OCI-LY1 (cell line): ENCODE measurements at regions not wholly inside any gene's neighbourhood (a gene's known extent, or its start where the extent isn't known, plus 50 kb on each side); places are given as distances from the start of the nearest gene placed in this dataset.

Source experiments
- H2AFZ ChIP-seq: fragments of 200-600 bp; sonication (generic), shearing (Covaris generic); 2 replicates; pipeline ENCODE4 v1.6.0; 2014; ENCODE audit warnings: antibody characterized with exemption, mild to moderate bottlenecking, low read length
- H3F3A ChIP-seq: fragments of 200-600 bp; sonication (generic), shearing (Covaris generic); 2 replicates; pipeline ENCODE4 v1.6.0; 2014; ENCODE audit warnings: mild to moderate bottlenecking, antibody characterized with exemption, low read length, moderate library complexity; ENCODE audit not compliant: insufficient read depth
- H3K27ac ChIP-seq: fragments of 200-600 bp; sonication (generic); 2 replicates; pipeline ENCODE4 v1.5.1; 2014; ENCODE audit warnings: low read length, mixed run types, mild to moderate bottlenecking, low read depth; ENCODE audit not compliant: poor library complexity, severe bottlenecking
- H3K27me3 ChIP-seq: fragments of 200-600 bp; sonication (generic); 2 replicates; pipeline ENCODE4 v1.6.0; 2014; ENCODE audit warnings: antibody characterized with exemption, mild to moderate bottlenecking, low read length, moderate library complexity; ENCODE audit not compliant: insufficient read depth
- H3K36me3 ChIP-seq: fragments of 200-600 bp; sonication (generic); 2 replicates; pipeline ENCODE4 v1.6.1; 2014; ENCODE audit warnings: mild to moderate bottlenecking, antibody characterized with exemption, low read length, moderate library complexity, mixed read lengths; ENCODE audit not compliant: insufficient read depth
- H3K4me1 ChIP-seq: fragments of 200-600 bp; sonication (generic); 2 replicates; pipeline ENCODE4 v1.5.1; 2014; ENCODE audit warnings: mild to moderate bottlenecking, low read length, moderate library complexity; ENCODE audit not compliant: insufficient read depth, severe bottlenecking
- H3K4me2 ChIP-seq: fragments of 200-600 bp; sonication (generic), shearing (Covaris generic); 2 replicates; pipeline ENCODE4 v1.6.1; 2014; ENCODE audit warnings: low read length
- H3K4me3 ChIP-seq: fragments of 200-600 bp; sonication (generic); 2 replicates; pipeline ENCODE4 v1.5.1; 2014; ENCODE audit warnings: low read length, low read depth, mild to moderate bottlenecking, mixed read lengths; ENCODE audit not compliant: poor library complexity, severe bottlenecking
- H3K79me2 ChIP-seq: fragments of 200-600 bp; shearing (Covaris generic); 2 replicates; pipeline ENCODE4 v1.6.1; 2016; ENCODE audit warnings: mixed run types, low read length, mixed read lengths; ENCODE audit not compliant: insufficient read depth
- H3K9ac ChIP-seq: fragments of 200-600 bp; sonication (generic), shearing (Covaris generic); 2 replicates; pipeline ENCODE4 v1.6.1; 2014; ENCODE audit warnings: mild to moderate bottlenecking, low read length, mixed read lengths
- H3K9me2 ChIP-seq: fragments of 200-600 bp; sonication (generic), shearing (Covaris generic); 2 replicates; pipeline ENCODE4 v1.6.1; 2014; ENCODE audit warnings: low read depth, mild to moderate bottlenecking, low read length, mixed read lengths
- H3K9me3 ChIP-seq: fragments of 200-600 bp; shearing (Covaris generic); 2 replicates; pipeline ENCODE4 v1.6.1; 2014; ENCODE audit warnings: low read length, mixed read lengths
- H4K20me1 ChIP-seq: fragments of 200-600 bp; sonication (generic), shearing (Covaris generic); 2 replicates; pipeline ENCODE4 v1.6.0; 2016; ENCODE audit warnings: mild to moderate bottlenecking, low read length; ENCODE audit not compliant: insufficient read depth
- EZH2 ChIP-seq: fragments of 200-600 bp; sonication (generic), shearing (Covaris generic); IDR thresholded peaks from 2 replicates; pipeline ENCODE4 v1.8.0; 2017; ENCODE audit warnings: borderline replicate concordance, mixed run types, mild to moderate bottlenecking, antibody characterized with exemption, low read length, moderate library complexity, mixed read lengths
- TF ChIP-seq, protein P1 (sequence below): fragments of 200-600 bp; sonication (generic), shearing (Covaris generic); IDR thresholded peaks from 2 replicates; pipeline ENCODE4 v1.5.1; 2017; ENCODE audit warnings: mild to moderate bottlenecking, antibody characterized with exemption, low read length, moderate library complexity, mixed read lengths

DNA sequence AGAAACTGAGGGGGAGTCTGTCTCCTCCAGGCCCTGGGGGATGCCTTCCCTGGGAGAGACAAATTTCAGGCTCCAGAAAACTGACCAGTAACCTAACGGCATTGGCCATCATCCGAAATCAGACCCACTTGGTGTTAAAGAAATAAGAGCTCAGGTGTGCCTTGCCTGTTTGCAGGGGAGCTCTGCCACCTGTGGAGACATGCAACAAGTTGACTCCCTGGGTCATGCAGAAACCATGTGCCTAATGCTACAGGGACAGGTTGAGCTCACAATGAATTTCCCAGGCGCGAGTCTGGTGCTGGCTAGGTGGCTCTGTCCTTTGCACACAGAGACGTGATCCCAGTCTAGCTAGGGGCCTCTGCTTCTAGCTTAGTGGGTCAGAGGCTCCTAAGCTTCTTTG is 95.8 kb upstream of the KIT start:
- no peaks in the 10 kb centered on the region for H3K9me3 ChIP-seq
- no peaks in the 10 kb centered on the region for H3K27me3 ChIP-seq
- no peaks in the 10 kb centered on the region for H3K79me2 ChIP-seq
- no peak overlapping the region for H2AFZ ChIP-seq
- H3K4me2 ChIP-seq: no peak overlapping the region
- no peak overlapping the region for H3K9ac ChIP-seq
- H3K9me2 ChIP-seq: no peaks in the 10 kb centered on the region
- H3K4me3 ChIP-seq: no peak overlapping the region
- no peak for TF ChIP-seq EZH2
- TF ChIP-seq, protein P1, sequence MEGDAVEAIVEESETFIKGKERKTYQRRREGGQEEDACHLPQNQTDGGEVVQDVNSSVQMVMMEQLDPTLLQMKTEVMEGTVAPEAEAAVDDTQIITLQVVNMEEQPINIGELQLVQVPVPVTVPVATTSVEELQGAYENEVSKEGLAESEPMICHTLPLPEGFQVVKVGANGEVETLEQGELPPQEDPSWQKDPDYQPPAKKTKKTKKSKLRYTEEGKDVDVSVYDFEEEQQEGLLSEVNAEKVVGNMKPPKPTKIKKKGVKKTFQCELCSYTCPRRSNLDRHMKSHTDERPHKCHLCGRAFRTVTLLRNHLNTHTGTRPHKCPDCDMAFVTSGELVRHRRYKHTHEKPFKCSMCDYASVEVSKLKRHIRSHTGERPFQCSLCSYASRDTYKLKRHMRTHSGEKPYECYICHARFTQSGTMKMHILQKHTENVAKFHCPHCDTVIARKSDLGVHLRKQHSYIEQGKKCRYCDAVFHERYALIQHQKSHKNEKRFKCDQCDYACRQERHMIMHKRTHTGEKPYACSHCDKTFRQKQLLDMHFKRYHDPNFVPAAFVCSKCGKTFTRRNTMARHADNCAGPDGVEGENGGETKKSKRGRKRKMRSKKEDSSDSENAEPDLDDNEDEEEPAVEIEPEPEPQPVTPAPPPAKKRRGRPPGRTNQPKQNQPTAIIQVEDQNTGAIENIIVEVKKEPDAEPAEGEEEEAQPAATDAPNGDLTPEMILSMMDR: no peak
- H3K4me1 ChIP-seq: no peaks in the 10 kb centered on the region
- H3K27ac ChIP-seq: no peak overlapping the region
- no peaks in the 10 kb centered on the region for H3F3A ChIP-seq
- no peaks in the 10 kb centered on the region for H4K20me1 ChIP-seq
- H3K36me3 ChIP-seq: no peaks in the 10 kb centered on the region

DNA sequence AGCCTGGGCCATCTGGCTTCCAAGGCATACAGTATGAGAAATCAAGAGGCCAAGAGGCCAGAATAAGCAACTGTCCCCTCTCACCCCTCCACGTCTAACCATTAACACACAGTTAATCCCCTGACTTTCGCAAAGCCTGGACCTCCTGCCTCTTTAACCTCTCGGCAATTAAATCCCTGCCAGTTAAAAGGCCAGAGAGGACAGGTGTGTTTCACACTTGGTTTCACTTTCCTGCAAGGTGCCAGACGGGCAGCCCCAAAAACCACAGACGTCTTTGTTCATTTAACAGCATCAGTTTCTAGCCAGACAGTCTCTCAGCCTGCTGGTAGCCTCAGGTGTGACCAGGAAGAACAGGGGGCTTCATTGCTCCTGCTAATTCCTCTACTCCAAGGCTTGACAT is 91.1 kb upstream of the KIT start:
- Histone ChIP-seq H3K9me2 (no peaks in the 10 kb centered on the region), H3K79me2 (no peaks in the 10 kb centered on the region), H3K36me3 (no peaks in the 10 kb centered on the region), H3K27me3 (no peaks in the 10 kb centered on the region), H3K4me2 (no peak overlapping the region), H3K9me3 (no peaks in the 10 kb centered on the region), H4K20me1 (no peaks in the 10 kb centered on the region), H3K9ac (no peak overlapping the region), H3K27ac (no peak overlapping the region), H3K4me1 (no peaks in the 10 kb centered on the region), H2AFZ (no peak overlapping the region), H3K4me3 (no peak overlapping the region), H3F3A (no peaks in the 10 kb centered on the region)
- no peak for TF ChIP-seq EZH2
- TF ChIP-seq, protein P1: no peak

DNA sequence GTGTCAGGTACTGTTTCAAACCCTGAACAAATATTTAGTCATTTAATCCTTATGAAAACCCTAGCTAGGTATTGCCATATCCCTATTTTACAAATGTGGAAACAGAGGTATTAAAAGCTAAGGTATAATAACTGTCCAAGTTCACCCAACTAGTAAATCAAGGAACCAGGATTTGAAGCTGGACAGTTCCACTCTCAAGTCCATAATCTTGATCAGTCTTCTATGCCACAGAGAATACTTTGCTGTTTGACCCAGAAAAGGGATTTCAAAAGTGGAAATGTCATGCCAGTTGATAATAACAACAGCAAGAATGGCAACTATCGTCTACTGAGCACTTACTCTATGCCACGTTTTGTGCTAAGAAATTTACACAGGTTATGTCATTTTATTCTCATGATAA is 90.4 kb upstream of the KIT start:
- Histone ChIP-seq H3K27me3 (no peaks in the 10 kb centered on the region), H3K4me3 (no peak overlapping the region), H3K9me2 (no peaks in the 10 kb centered on the region), H3K4me1 (no peaks in the 10 kb centered on the region), H4K20me1 (no peaks in the 10 kb centered on the region), H3K9ac (no peak overlapping the region), H3K36me3 (no peaks in the 10 kb centered on the region), H3K9me3 (no peaks in the 10 kb centered on the region), H3K79me2 (no peaks in the 10 kb centered on the region), H2AFZ (no peak overlapping the region), H3K27ac (no peak overlapping the region), H3K4me2 (no peak overlapping the region), H3F3A (no peaks in the 10 kb centered on the region)
- TF ChIP-seq EZH2: no peak
- TF ChIP-seq, protein P1: no peak
